Ovary (tissue), 7 donors: ENCODE measurements at regions not wholly inside any gene's neighbourhood (a gene's known extent, or its start where the extent isn't known, plus 50 kb on each side); places are given as distances from the start of the nearest gene placed in this dataset.

Experiments used
- DNase-seq, 5 donors: peaks; one replicate each; pipeline ENCODE4 v3.0.0-alpha.2; 2019 to 2020
- H3K27ac ChIP-seq, 2 donors: fragments of 200-600 bp; one replicate each; pipeline versions ENCODE4 v1.5.1 to v1.8.0; 2019 to 2022
- H3K27me3 ChIP-seq: fragments of 200-600 bp; one replicate; pipeline ENCODE4 v1.8.0; 2022
- H3K36me3 ChIP-seq: fragments of 200-600 bp; sonication (generic); one replicate; pipeline ENCODE4 v1.5.1; 2019
- H3K4me1 ChIP-seq: one replicate; pipeline ENCODE4 v1.8.1; 2013; ENCODE audit warnings: mild to moderate bottlenecking, moderate library complexity; ENCODE audit not compliant: insufficient read depth
- H3K4me3 ChIP-seq: fragments of 200-600 bp; sonication (generic); one replicate; pipeline ENCODE4 v1.5.1; 2017
- H3K9me3 ChIP-seq, 2 donors: fragments of 200-600 bp in 1 of 2; sonication (generic) in 1 of 2; one replicate each; pipeline versions ENCODE4 v1.5.1 to v1.8.1; 2013 to 2019; ENCODE audit warnings: mild to moderate bottlenecking in 1 of 2, moderate library complexity in 1 of 2
- EP300 ChIP-seq: sonication (generic); formaldehyde crosslinking; IDR thresholded peaks from one replicate; pipeline ENCODE4 v1.6.1; 2017; ENCODE audit warnings: antibody characterized with exemption
- POLR2A ChIP-seq: fragments of 450-650 bp; IDR thresholded peaks from one replicate; pipeline ENCODE4 v1.6.1; 2017; ENCODE audit warnings: antibody characterized with exemption, mild to moderate bottlenecking, moderate library complexity
- WGBS, 3 donors: extraction: QIAGEN DNeasy Blood & Tissue Kit in 1 of 3; methylation state at CpG; one replicate each; pipeline versions ENCODE4 v1.1.5 to v1.1.7; 2013 to 2017; 5-methylcytosine and 5-hydroxymethylcytosine counted together
- intact Hi-C, 4 donors: fragments of 100-400 bp; cut with DNase I; formaldehyde crosslinking; loops; one replicate each; pipeline versions ENCODE4 v1.11.0 to v1.15.1; 2022 to 2023
- TF ChIP-seq, protein P1 (sequence below), 3 donors: fragments of 450-650 bp in 2 of 3; fragments of 200-600 bp in 1 of 3; IDR thresholded peaks; one replicate each; pipeline versions ENCODE4 v1.5.1 to v1.8.0; 2016 to 2022; ENCODE audit warnings: antibody characterized with exemption in 3 of 3, mild to moderate bottlenecking in 1 of 3
- donor health status: DM: no; HTN: no; CAD: no; lungs with moderate emphysema.
- donor health status: DM: no; HTN: no; CAD: no.
- donor health status: Bipolar disorder and iron deficiency.
- donor health status: DM: no; HTN: no; CAD: no.
- donor health status: DM: yes; HTN: yes; CAD: no.

DNA sequence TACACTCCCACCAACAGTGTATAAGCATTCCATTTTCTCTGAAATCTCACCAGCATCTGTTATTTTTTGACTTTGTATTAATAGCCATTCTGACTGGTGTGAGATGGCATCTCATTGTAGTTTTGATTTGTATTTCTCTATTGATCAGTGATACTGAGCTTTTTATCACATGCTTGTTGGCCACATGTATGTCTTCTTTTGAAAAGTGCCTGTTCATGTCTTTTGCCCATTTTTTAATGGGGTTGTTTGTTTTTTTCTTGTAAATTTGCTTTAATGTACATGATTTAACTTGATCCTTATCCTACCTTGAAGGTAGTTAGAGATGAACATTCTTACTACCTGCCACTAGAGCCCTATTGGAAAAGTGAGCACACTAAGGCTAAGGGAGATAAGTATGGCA is 151.2 kb upstream of the KIF2A start:
- intact Hi-C loops = no loop called here
- H3K36me3 ChIP-seq = no peaks in the 10 kb centered on the region
- no peak overlapping the region for H3K4me3 ChIP-seq
- H3K27me3 ChIP-seq = no peaks in the 10 kb centered on the region
- no peaks in the 10 kb centered on the region for H3K9me3 ChIP-seq
- DNase-seq = no peak
- H3K27ac ChIP-seq = no peak overlapping the region
- TF ChIP-seq EP300 = no peak
- TF ChIP-seq POLR2A = no peak
- TF ChIP-seq, protein P1, sequence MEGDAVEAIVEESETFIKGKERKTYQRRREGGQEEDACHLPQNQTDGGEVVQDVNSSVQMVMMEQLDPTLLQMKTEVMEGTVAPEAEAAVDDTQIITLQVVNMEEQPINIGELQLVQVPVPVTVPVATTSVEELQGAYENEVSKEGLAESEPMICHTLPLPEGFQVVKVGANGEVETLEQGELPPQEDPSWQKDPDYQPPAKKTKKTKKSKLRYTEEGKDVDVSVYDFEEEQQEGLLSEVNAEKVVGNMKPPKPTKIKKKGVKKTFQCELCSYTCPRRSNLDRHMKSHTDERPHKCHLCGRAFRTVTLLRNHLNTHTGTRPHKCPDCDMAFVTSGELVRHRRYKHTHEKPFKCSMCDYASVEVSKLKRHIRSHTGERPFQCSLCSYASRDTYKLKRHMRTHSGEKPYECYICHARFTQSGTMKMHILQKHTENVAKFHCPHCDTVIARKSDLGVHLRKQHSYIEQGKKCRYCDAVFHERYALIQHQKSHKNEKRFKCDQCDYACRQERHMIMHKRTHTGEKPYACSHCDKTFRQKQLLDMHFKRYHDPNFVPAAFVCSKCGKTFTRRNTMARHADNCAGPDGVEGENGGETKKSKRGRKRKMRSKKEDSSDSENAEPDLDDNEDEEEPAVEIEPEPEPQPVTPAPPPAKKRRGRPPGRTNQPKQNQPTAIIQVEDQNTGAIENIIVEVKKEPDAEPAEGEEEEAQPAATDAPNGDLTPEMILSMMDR (IDR thresholded peaks at IDR 0.05) = no peak
- H3K4me1 ChIP-seq = no peaks in the 10 kb centered on the region

DNA sequence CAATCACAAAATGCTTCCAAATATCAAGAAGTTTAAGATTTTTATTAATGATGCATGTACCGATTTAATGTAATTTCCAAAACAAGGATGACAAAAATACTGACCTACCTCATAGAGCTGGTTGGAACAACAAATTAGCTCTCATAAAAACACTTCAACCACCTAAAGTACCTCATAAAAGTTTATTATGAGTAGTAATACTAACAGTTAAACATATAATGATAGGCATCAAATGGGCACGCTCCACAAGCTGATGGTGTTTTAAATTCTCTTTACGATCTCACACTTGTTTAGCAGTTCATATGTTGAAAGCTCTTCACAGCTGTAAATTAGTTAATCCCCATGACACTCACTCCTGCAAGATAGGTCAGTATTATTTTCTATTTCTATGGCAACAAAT is 150.0 kb upstream of the KIF2A start:
- WGBS, 3 donors = 74 to 79% (median 78%) methylated on average over 3 of the region's 3 CpGs
- TF ChIP-seq, protein P1 (IDR thresholded peaks at IDR 0.05) = no peak
- TF ChIP-seq POLR2A = no peak
- TF ChIP-seq EP300 = no peak
- Histone ChIP-seq H3K9me3 (no peaks in the 10 kb centered on the region), H3K27me3 (no peaks in the 10 kb centered on the region), H3K4me1 (no peaks in the 10 kb centered on the region), H3K36me3 (no peaks in the 10 kb centered on the region), H3K4me3 (no peak overlapping the region), H3K27ac (no peak overlapping the region)
- intact Hi-C loops = no loop called here
- no peak for DNase-seq

DNA sequence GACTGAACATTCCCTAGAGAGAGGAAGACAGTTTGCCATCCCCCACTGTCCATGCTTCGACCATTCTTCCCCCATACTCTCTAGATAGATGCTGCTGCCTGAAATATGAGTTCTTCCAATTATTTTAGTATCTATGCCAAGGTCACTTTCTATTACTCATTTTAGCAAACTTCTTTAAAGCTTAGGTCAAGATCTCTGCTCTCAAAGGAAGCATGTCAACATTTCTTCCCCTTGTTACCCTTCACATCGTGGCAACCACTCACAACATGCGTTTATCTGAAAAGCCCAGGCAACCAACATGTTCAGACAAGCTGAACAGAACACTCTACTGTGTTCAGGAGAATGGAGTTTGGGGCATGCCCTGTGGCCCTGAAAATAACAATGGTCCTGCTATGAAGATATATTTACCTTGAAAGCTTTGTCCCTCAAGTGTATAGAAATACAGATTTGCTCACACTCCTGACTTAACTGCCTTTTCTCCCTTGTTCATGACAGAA is 138.4 kb upstream of the KIF2A start:
- TF ChIP-seq POLR2A (no peak), EP300 (no peak)
- TF ChIP-seq, protein P1 (IDR thresholded peaks at IDR 0.05) = no peak
- H3K4me1 ChIP-seq = no peaks in the 10 kb centered on the region
- H3K36me3 ChIP-seq = no peaks in the 10 kb centered on the region
- DNase-seq = no peak
- H3K27me3 ChIP-seq = no peaks in the 10 kb centered on the region
- WGBS, 3 donors = 55 to 71% (median 58%) methylated on average over 3 of the region's 3 CpGs
- intact Hi-C loops = no loop called here
- H3K9me3 ChIP-seq = peaks cover 0 to 1% of the 10 kb centered on the region in 2 donors
- H3K27ac ChIP-seq = no peak overlapping the region
- no peak overlapping the region for H3K4me3 ChIP-seq

DNA sequence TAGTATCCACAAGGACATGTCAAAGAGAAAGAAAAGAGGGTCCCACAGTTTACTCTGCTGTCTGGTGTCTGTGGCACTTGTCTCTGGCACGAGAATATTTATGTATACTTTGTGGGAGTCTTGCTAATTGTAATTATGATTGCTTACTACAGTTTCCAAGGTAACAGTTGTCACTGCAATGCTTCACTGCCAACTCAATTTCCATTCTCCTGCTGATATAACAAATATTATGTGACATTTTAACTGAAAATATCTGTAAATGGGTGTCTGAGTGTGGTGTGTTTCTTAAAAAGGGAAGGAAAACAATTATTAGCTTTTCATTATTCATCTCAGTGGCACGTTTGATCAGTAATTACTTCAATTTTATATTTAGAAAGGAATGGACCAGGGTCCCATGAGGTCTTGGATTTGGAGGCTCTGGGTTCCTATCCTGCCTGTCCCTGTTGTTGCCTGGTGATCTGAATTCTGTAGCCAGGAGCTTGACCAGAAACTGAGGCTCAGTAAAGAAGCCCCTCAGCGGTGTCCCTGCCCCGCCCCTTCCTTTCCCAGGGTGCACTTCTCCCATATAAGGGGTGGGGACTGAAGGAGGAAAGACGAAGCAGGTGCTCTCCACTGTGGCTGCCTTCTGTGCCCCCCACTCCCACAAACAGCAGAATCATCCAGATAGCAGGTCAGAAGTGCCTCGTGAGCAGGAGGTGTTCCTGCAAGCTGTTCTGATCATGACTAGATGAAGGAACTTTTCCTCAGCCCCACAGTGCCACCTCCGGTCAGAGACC is 137.3 kb upstream of the KIF2A start:
- Histone ChIP-seq H3K4me3 (no peak overlapping the region), H3K27ac (no peak overlapping the region), H3K9me3 (no peaks in the 10 kb centered on the region), H3K27me3 (no peaks in the 10 kb centered on the region), H3K4me1 (no peaks in the 10 kb centered on the region), H3K36me3 (no peaks in the 10 kb centered on the region)
- no peak for DNase-seq
- intact Hi-C loops = no loop called here
- TF ChIP-seq POLR2A (no peak), EP300 (no peak)
- TF ChIP-seq, protein P1 (IDR thresholded peaks at IDR 0.05) = no peak
- WGBS, 3 donors = 60 to 68% (median 65%) methylated on average over 7 of the region's 7 CpGs
